Astrocyte of the cerebellum (primary cell): ENCODE measurements at regions not wholly inside any gene's neighbourhood (a gene's known extent, or its start where the extent isn't known, plus 50 kb on each side); places are given as distances from the start of the nearest gene placed in this dataset.
A peak's percentile ranks its signal among the peaks of the same experiment; 100 is the strongest.

ENCODE experiments used
- DNase-seq: peaks from one replicate; pipeline ENCODE4 v3.0.0-alpha.2; 2011; ENCODE audit warnings: low read depth
- H3K4me3 ChIP-seq: 2 replicates; pipeline ENCODE4 v1.5.1; 2011; ENCODE audit warnings: mild to moderate bottlenecking, low read depth, low read length, moderate library complexity
- CTCF ChIP-seq: IDR thresholded peaks from 2 replicates; pipeline ENCODE4 v1.5.1; 2012; ENCODE audit warnings: low read length, low read depth, moderate library complexity, mild to moderate bottlenecking; ENCODE audit errors: missing control alignments
- in situ Hi-C: cut with HindIII; loops from 2 replicates; pipeline ENCODE4 v1.10.0; 2017; ENCODE audit warnings: low sequenced_read_pairs

- H3K4me3 ChIP-seq, result no peak overlapping the region
- in situ Hi-C loops, result no loop called here
These were observed 152.6 kb downstream of the RPAP3 start for GRCh38 chr12:47553266-47553665.

GRCh38 chr12:47551426-47551851, 154.4 kb downstream of the RPAP3 start:
- no peak overlapping the region for H3K4me3 ChIP-seq
- no peak for TF ChIP-seq CTCF
- DNase-seq, result no peak
- in situ Hi-C loops, result no loop called here

More at GRCh38 chr12:47553266-47553665, 152.6 kb downstream of the RPAP3 start:
- no peak for DNase-seq
- TF ChIP-seq CTCF, result no peak

GRCh38 chr12:47549258-47549657, 156.6 kb downstream of the RPAP3 start:
- no peak for TF ChIP-seq CTCF
- DNase-seq, result no peak
- in situ Hi-C loops, result no loop called here
- no peak overlapping the region for H3K4me3 ChIP-seq

GRCh38 chr12:47548401-47548800, 157.4 kb downstream of the RPAP3 start:
- TF ChIP-seq CTCF, result no peak
- DNase-seq, result no peak
- in situ Hi-C loops, result no loop called here
- H3K4me3 ChIP-seq, result no peak overlapping the region

GRCh38 chr12:47547077-47547476, 158.8 kb downstream of the RPAP3 start:
- no peak overlapping the region for H3K4me3 ChIP-seq
- DNase-seq, result no peak
- peak; percentile 52 for TF ChIP-seq CTCF
- in situ Hi-C loops, result no loop called here

- in situ Hi-C loops, result no loop called here
- TF ChIP-seq CTCF, result no peak
- no peak for DNase-seq
- no peak overlapping the region for H3K4me3 ChIP-seq
These were observed 159.8 kb downstream of the RPAP3 start for GRCh38 chr12:47545938-47546609.
